Trophoblast cell (in vitro differentiated cells and primary cell): ENCODE measurements at regions not wholly inside any gene's neighbourhood (a gene's known extent, or its start where the extent isn't known, plus 50 kb on each side); places are given as distances from the start of the nearest gene placed in this dataset.

Source experiments
- DNase-seq, 2 donors: peaks; one replicate each; pipeline ENCODE4 v3.0.0-alpha.2; 2016
- H2AFZ ChIP-seq: 2 replicates; pipeline ENCODE4 v1.6.1; 2013; ENCODE audit warnings: low read length, moderate library complexity, mild to moderate bottlenecking; ENCODE audit not compliant: insufficient read depth, poor library complexity
- H2AK5ac ChIP-seq: 2 replicates; pipeline ENCODE4 v1.6.1; 2013; ENCODE audit warnings: mild to moderate bottlenecking, low read length
- H2BK120ac ChIP-seq: 2 replicates; pipeline ENCODE4 v1.6.1; 2013; ENCODE audit warnings: low read length, mild to moderate bottlenecking, moderate library complexity; ENCODE audit not compliant: insufficient read depth, poor library complexity
- H2BK12ac ChIP-seq: 2 replicates; pipeline ENCODE4 v1.6.1; 2013; ENCODE audit warnings: mild to moderate bottlenecking, low read length, moderate library complexity
- H2BK5ac ChIP-seq: 2 replicates; pipeline ENCODE4 v1.6.1; 2013; ENCODE audit warnings: low read length, low read depth, moderate library complexity, mild to moderate bottlenecking; ENCODE audit not compliant: poor library complexity
- H3K14ac ChIP-seq: 2 replicates; pipeline ENCODE4 v1.6.1; 2013; ENCODE audit warnings: mild to moderate bottlenecking, low read length
- H3K18ac ChIP-seq: 2 replicates; pipeline ENCODE4 v1.6.1; 2013; ENCODE audit warnings: mild to moderate bottlenecking, low read length
- H3K23ac ChIP-seq: 2 replicates; pipeline ENCODE4 v1.6.1; 2013; ENCODE audit warnings: low read length
- H3K27ac ChIP-seq: 2 replicates; pipeline ENCODE4 v1.5.1; 2013; ENCODE audit warnings: low read depth, mild to moderate bottlenecking, inconsistent platforms, low read length, moderate library complexity
- H3K27me3 ChIP-seq: 2 replicates; pipeline ENCODE4 v1.6.1; 2013; ENCODE audit warnings: inconsistent platforms, mild to moderate bottlenecking, low read length, moderate library complexity; ENCODE audit not compliant: insufficient read depth
- H3K36me3 ChIP-seq, 2 experiments: 1 replicate in 1 of 2; 2 replicates in 1 of 2; pipeline ENCODE4 v1.6.1; 2013; ENCODE audit warnings: low read length in 2 of 2, mild to moderate bottlenecking in 2 of 2, moderate library complexity in 1 of 2; ENCODE audit not compliant: insufficient read depth in 2 of 2, control insufficient read depth in 1 of 2
- H3K4ac ChIP-seq: 2 replicates; pipeline ENCODE4 v1.6.1; 2013; ENCODE audit warnings: low read depth, mild to moderate bottlenecking, low read length, moderate library complexity
- H3K4me1 ChIP-seq, 2 experiments: 1 replicate in 1 of 2; 2 replicates in 1 of 2; pipeline ENCODE4 v1.6.1; 2013; ENCODE audit warnings: low read length in 2 of 2, mild to moderate bottlenecking in 2 of 2, moderate library complexity in 1 of 2; ENCODE audit not compliant: insufficient read depth in 2 of 2, control insufficient read depth in 1 of 2
- H3K4me2 ChIP-seq: 2 replicates; pipeline ENCODE4 v1.6.1; 2013; ENCODE audit warnings: inconsistent platforms, mild to moderate bottlenecking, low read length, moderate library complexity
- H3K4me3 ChIP-seq: 2 replicates; pipeline ENCODE4 v1.5.1; 2013; ENCODE audit warnings: mild to moderate bottlenecking, low read depth, low read length, inconsistent platforms
- H3K79me1 ChIP-seq: one replicate; pipeline ENCODE4 v1.6.1; 2013; ENCODE audit warnings: low read length
- H3K79me2 ChIP-seq: 2 replicates; pipeline ENCODE4 v1.6.1; 2013; ENCODE audit warnings: low read length, mild to moderate bottlenecking; ENCODE audit not compliant: control insufficient read depth, insufficient read depth, poor library complexity
- H3K9ac ChIP-seq: 2 replicates; pipeline ENCODE4 v1.6.1; 2013; ENCODE audit warnings: mild to moderate bottlenecking, low read length
- H3K9me3 ChIP-seq: 2 replicates; pipeline ENCODE4 v1.6.1; 2013; ENCODE audit warnings: low read depth, mild to moderate bottlenecking, control low read depth, inconsistent platforms, low read length; ENCODE audit not compliant: insufficient read depth
- H4K12ac ChIP-seq: 2 replicates; pipeline ENCODE4 v1.6.1; 2013; ENCODE audit warnings: low read depth, mild to moderate bottlenecking, low read length, moderate library complexity
- H4K8ac ChIP-seq: 2 replicates; pipeline ENCODE4 v1.6.1; 2013; ENCODE audit warnings: low read depth, mild to moderate bottlenecking, low read length, moderate library complexity
- H4K91ac ChIP-seq: one replicate; pipeline ENCODE4 v1.6.1; 2013; ENCODE audit warnings: low read depth, mild to moderate bottlenecking, low read length, moderate library complexity
- WGBS: extraction: QIAGEN DNeasy Blood & Tissue Kit; methylation state at CpG from one replicate; pipeline ENCODE4 v1.1.7; 2013; ENCODE audit warnings: missing lambda C conversion rate; ENCODE audit not compliant: insufficient read length, insufficient coverage; ENCODE audit errors: extremely low coverage; 5-methylcytosine and 5-hydroxymethylcytosine counted together

GRCh38 chr1:116257836-116258235 is 115.2 kb upstream of the ATP1A1 start:
- Histone ChIP-seq H3K4ac (no peak overlapping the region), H3K79me2 (no peaks in the 10 kb centered on the region), H4K12ac (no peak overlapping the region), H3K4me1 (no peaks in the 10 kb centered on the region), H2BK120ac (no peak overlapping the region), H3K23ac (no peak overlapping the region), H2AFZ (no peak overlapping the region), H4K91ac (no peak overlapping the region), H3K79me1 (no peaks in the 10 kb centered on the region), H3K18ac (no peak overlapping the region), H2AK5ac (no peak overlapping the region), H3K14ac (no peak overlapping the region), H3K36me3 (no peaks in the 10 kb centered on the region), H3K4me3 (no peak overlapping the region), H2BK5ac (no peak overlapping the region), H2BK12ac (no peak overlapping the region), H3K4me2 (no peak overlapping the region), H3K27me3 (no peaks in the 10 kb centered on the region), H4K8ac (no peak overlapping the region), H3K9ac (no peak overlapping the region), H3K9me3 (no peaks in the 10 kb centered on the region), H3K27ac (no peak overlapping the region)
- no CpG with 5 or more reads among the region's 3 CpGs for WGBS
- no peak for DNase-seq

- no CpG with 5 or more reads among the region's 5 CpGs for WGBS
- DNase-seq = no peak
- H2AFZ ChIP-seq = no peak overlapping the region
Observed at GRCh38 chr1:116258668-116259419, 114.2 kb upstream of the ATP1A1 start.

GRCh38 chr1:116259663-116260062 is 113.4 kb upstream of the ATP1A1 start:
- Histone ChIP-seq H3K9me3 (no peaks in the 10 kb centered on the region), H2BK12ac (no peak overlapping the region), H3K27ac (no peak overlapping the region), H3K4me2 (no peak overlapping the region), H3K23ac (no peak overlapping the region), H3K79me2 (no peaks in the 10 kb centered on the region), H4K8ac (no peak overlapping the region), H2AK5ac (no peak overlapping the region), H3K36me3 (no peaks in the 10 kb centered on the region), H2BK120ac (no peak overlapping the region), H3K79me1 (no peaks in the 10 kb centered on the region), H2AFZ (no peak overlapping the region), H3K9ac (no peak overlapping the region), H3K14ac (no peak overlapping the region), H3K27me3 (no peaks in the 10 kb centered on the region), H2BK5ac (no peak overlapping the region), H4K91ac (no peak overlapping the region), H3K4me3 (no peak overlapping the region), H4K12ac (no peak overlapping the region), H3K18ac (no peak overlapping the region), H3K4ac (no peak overlapping the region), H3K4me1 (no peaks in the 10 kb centered on the region)
- DNase-seq = no peak
- WGBS = no CpG with 5 or more reads among the region's 2 CpGs

More at GRCh38 chr1:116258668-116259419, 114.2 kb upstream of the ATP1A1 start:
- Histone ChIP-seq H3K79me1 (no peaks in the 10 kb centered on the region), H3K9me3 (no peaks in the 10 kb centered on the region), H3K27me3 (no peaks in the 10 kb centered on the region), H2BK5ac (no peak overlapping the region), H3K23ac (no peak overlapping the region), H4K12ac (no peak overlapping the region), H3K36me3 (no peaks in the 10 kb centered on the region), H3K9ac (no peak overlapping the region), H3K4ac (no peak overlapping the region), H3K79me2 (no peaks in the 10 kb centered on the region), H3K4me2 (no peak overlapping the region), H3K4me1 (no peaks in the 10 kb centered on the region), H2BK120ac (no peak overlapping the region), H3K27ac (no peak overlapping the region), H3K18ac (no peak overlapping the region), H2BK12ac (no peak overlapping the region), H4K8ac (no peak overlapping the region), H3K4me3 (no peak overlapping the region), H4K91ac (no peak overlapping the region), H3K14ac (no peak overlapping the region), H2AK5ac (no peak overlapping the region)

- Histone ChIP-seq H4K12ac (no peak overlapping the region), H3K27me3 (no peaks in the 10 kb centered on the region), H2AFZ (no peak overlapping the region), H3K4me2 (no peak overlapping the region), H3K79me1 (no peaks in the 10 kb centered on the region), H3K4me3 (no peak overlapping the region), H3K4me1 (no peaks in the 10 kb centered on the region), H3K27ac (no peak overlapping the region), H2BK5ac (no peak overlapping the region), H2BK120ac (no peak overlapping the region), H3K36me3 (no peaks in the 10 kb centered on the region), H3K9ac (no peak overlapping the region), H3K9me3 (no peaks in the 10 kb centered on the region), H3K18ac (no peak overlapping the region), H2AK5ac (no peak overlapping the region), H3K79me2 (no peaks in the 10 kb centered on the region), H2BK12ac (no peak overlapping the region), H3K23ac (no peak overlapping the region), H4K8ac (no peak overlapping the region), H3K4ac (no peak overlapping the region), H4K91ac (no peak overlapping the region), H3K14ac (no peak overlapping the region)
- no peak for DNase-seq
- no CpG with 5 or more reads among the region's 1 CpG for WGBS
Observed at GRCh38 chr1:116260115-116260514, 112.9 kb upstream of the ATP1A1 start.
